A673 (cell line): ENCODE measurements at regions not wholly inside any gene's neighbourhood (a gene's known extent, or its start where the extent isn't known, plus 50 kb on each side); places are given as distances from the start of the nearest gene placed in this dataset.

Source experiments
- BruUV-seq: library from RNA; stranded (reverse); fragments of 400-500 nt; replicated peaks from 2 replicates; lab custom pipeline; 2021; lab: Mats Ljungman, UMichigan
- CTCF ChIA-PET: fragments of 300-600 bp; sonication (Branson Sonifier 250); formaldehyde crosslinking; loops from one replicate; lab custom pipeline; 2022; ENCODE audit warnings: antibody characterized with exemption; lab: Charles Lee
- POLR2A ChIA-PET: fragments of 300-600 bp; sonication (Branson Sonifier 250); formaldehyde crosslinking; loops from one replicate; lab custom pipeline; 2022; ENCODE audit warnings: antibody characterized with exemption; ENCODE audit not compliant: low non-redundant PET; lab: Charles Lee
- DNase-seq: peaks from one replicate; pipeline ENCODE4 v3.0.0-alpha.2; 2015; ENCODE audit warnings: low spot score
- H3K27ac ChIP-seq: fragments of 200-600 bp; sonication (generic); 2 replicates; pipeline ENCODE4 v1.5.1; 2016; ENCODE audit warnings: mixed run types, low read depth, mild to moderate bottlenecking, mixed read lengths, antibody characterized with exemption, low read length; ENCODE audit not compliant: poor library complexity, severe bottlenecking
- H3K27me3 ChIP-seq: fragments of 200-600 bp; sonication (generic); replicated peaks from 2 replicates; pipeline ENCODE4 v1.6.1; 2017; ENCODE audit warnings: mixed run types, low read depth, mild to moderate bottlenecking, mixed read lengths, antibody characterized with exemption, low read length; ENCODE audit not compliant: insufficient read depth, poor library complexity
- H3K36me3 ChIP-seq: fragments of 200-600 bp; sonication (generic); 2 replicates; pipeline ENCODE4 v1.6.1; 2016; ENCODE audit warnings: mixed run types, mild to moderate bottlenecking, mixed read lengths, antibody characterized with exemption, low read length; ENCODE audit not compliant: insufficient read depth, poor library complexity, severe bottlenecking
- H3K4me1 ChIP-seq: fragments of 200-600 bp; sonication (generic); 2 replicates; pipeline ENCODE4 v1.6.1; 2017; ENCODE audit warnings: mixed run types, mild to moderate bottlenecking, mixed read lengths, antibody characterized with exemption, low read length; ENCODE audit not compliant: insufficient read depth, poor library complexity, severe bottlenecking
- H3K4me3 ChIP-seq: fragments of 200-600 bp; sonication (generic); 2 replicates; pipeline ENCODE4 v1.5.1; 2016; ENCODE audit warnings: low read depth, mixed run types, mild to moderate bottlenecking, mixed read lengths, low read length; ENCODE audit not compliant: poor library complexity, severe bottlenecking
- H3K9me3 ChIP-seq: fragments of 200-600 bp; sonication (generic); 2 replicates; pipeline ENCODE4 v1.6.1; 2016; ENCODE audit warnings: mixed run types, low read depth, mild to moderate bottlenecking, mixed read lengths, antibody characterized with exemption, low read length; ENCODE audit not compliant: poor library complexity, severe bottlenecking
- EZH2 ChIP-seq: fragments of 200-600 bp; sonication (generic); IDR thresholded peaks from 2 replicates; pipeline ENCODE4 v1.6.1; 2017; ENCODE audit warnings: borderline replicate concordance, low read depth, mild to moderate bottlenecking, mixed read lengths, antibody characterized with exemption, low read length; ENCODE audit not compliant: poor library complexity, severe bottlenecking
- intact Hi-C: fragments of 100-400 bp; cut with micrococcal nuclease; formaldehyde crosslinking; loops from one replicate; pipeline ENCODE4 v1.10.0; 2022; ENCODE audit not compliant: unreplicated experiment
- TF ChIP-seq, protein P1 (sequence below): fragments of 300-800, 200-600 bp; sonication (generic); conservative IDR thresholded peaks from 2 replicates; pipeline ENCODE4 v1.5.1; 2017; ENCODE audit warnings: low read depth, mild to moderate bottlenecking, antibody characterized with exemption, low read length, moderate library complexity, mixed read lengths

DNA sequence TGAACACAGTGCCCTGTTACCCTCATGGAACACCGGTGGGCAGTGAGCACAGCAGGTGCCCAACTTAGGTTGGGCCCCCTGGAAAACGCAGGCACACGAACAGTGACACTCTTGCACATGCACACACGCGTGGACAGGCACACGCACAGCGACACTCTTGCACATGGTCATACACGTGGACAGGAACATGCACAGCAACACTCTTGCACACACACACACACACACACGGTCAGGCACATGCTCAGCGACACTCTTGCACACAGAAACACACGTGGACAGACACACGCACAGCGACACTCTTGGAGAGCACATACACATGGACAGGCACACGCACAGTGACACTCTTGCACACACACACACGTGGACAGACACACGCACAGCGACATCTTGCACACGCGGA, 559.4 kb upstream of the ADAMTS16 start:
- DNase-seq: no peak
- TF ChIP-seq, protein P1, sequence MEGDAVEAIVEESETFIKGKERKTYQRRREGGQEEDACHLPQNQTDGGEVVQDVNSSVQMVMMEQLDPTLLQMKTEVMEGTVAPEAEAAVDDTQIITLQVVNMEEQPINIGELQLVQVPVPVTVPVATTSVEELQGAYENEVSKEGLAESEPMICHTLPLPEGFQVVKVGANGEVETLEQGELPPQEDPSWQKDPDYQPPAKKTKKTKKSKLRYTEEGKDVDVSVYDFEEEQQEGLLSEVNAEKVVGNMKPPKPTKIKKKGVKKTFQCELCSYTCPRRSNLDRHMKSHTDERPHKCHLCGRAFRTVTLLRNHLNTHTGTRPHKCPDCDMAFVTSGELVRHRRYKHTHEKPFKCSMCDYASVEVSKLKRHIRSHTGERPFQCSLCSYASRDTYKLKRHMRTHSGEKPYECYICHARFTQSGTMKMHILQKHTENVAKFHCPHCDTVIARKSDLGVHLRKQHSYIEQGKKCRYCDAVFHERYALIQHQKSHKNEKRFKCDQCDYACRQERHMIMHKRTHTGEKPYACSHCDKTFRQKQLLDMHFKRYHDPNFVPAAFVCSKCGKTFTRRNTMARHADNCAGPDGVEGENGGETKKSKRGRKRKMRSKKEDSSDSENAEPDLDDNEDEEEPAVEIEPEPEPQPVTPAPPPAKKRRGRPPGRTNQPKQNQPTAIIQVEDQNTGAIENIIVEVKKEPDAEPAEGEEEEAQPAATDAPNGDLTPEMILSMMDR: no peak
- Histone ChIP-seq H3K4me3 (no peak overlapping the region), H3K9me3 (peaks cover 4% of the 10 kb centered on the region), H3K36me3 (no peaks in the 10 kb centered on the region), H3K27ac (no peak overlapping the region), H3K4me1 (no peaks in the 10 kb centered on the region), H3K27me3 (no peaks in the 10 kb centered on the region)
- ChIA-PET CTCF (no interaction called here), POLR2A (no interaction called here)
- BruUV-seq: no TSS peak
- intact Hi-C loops: no loop called here

DNA sequence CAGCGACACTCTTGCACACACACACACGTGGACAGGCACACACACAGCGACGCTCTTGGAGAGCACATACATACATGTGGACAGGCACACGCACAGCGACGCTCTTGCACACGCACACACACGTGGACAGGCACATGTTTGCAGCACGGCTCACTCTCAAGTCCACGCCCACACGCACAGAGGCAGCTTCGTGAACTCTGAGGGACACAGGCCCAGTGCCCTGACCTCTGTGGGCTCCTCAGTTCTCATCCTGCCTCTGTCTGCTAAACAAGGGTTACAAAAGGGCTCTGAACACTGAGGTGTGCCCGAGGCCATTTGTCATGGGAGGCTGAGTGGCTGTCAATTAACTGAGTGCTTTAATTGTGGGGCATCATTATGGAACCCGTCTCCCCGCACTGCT, 558.8 kb upstream of the ADAMTS16 start:
- intact Hi-C loops: no loop called here

DNA sequence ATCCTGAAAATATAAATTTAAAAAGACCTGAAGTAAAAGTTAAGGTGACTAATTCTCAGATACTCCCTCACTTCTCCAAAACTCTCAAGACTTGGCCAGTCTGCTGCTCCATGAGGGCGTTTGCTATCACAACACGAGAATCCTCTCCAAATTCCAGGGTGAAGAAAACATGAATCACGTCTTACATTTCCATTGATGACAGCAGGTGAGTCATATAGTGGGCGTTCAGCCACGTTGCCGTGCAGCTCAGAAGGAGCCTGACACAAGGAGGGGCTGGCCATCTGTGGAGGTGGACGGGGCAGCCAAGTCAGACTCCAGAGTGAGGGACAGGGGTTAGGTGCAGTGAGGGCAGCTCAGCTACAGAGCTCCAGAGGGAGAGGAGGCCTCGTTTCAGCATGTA, 555.1 kb upstream of the ADAMTS16 start:
- ChIA-PET CTCF (no interaction called here), POLR2A (no interaction called here)
- Histone ChIP-seq H3K4me3 (no peak overlapping the region), H3K9me3 (no peaks in the 10 kb centered on the region), H3K4me1 (no peaks in the 10 kb centered on the region), H3K36me3 (no peaks in the 10 kb centered on the region), H3K27ac (no peak overlapping the region), H3K27me3 (no peaks in the 10 kb centered on the region)
- no peak for DNase-seq
- TF ChIP-seq, protein P1: no peak
- no peak for TF ChIP-seq EZH2
- intact Hi-C loops: no loop called here
- BruUV-seq: no TSS peak

More for the DNA sequence above, 558.8 kb upstream of the ADAMTS16 start:
- CTCF ChIA-PET: no interaction called here
- Histone ChIP-seq H3K4me1 (no peaks in the 10 kb centered on the region), H3K4me3 (no peak overlapping the region), H3K27me3 (no peaks in the 10 kb centered on the region), H3K27ac (no peak overlapping the region), H3K36me3 (no peaks in the 10 kb centered on the region), H3K9me3 (peaks cover 4% of the 10 kb centered on the region)
- no peak for DNase-seq
- POLR2A ChIA-PET: no interaction called here
- BruUV-seq: no TSS peak
- TF ChIP-seq EZH2: no peak
- TF ChIP-seq, protein P1: no peak
